ENCODE measurements at regions not wholly inside any gene's neighbourhood (a gene's known extent, or its start where the extent isn't known, plus 50 kb on each side); places are given as distances from the start of the nearest gene placed in this dataset.

DNA sequence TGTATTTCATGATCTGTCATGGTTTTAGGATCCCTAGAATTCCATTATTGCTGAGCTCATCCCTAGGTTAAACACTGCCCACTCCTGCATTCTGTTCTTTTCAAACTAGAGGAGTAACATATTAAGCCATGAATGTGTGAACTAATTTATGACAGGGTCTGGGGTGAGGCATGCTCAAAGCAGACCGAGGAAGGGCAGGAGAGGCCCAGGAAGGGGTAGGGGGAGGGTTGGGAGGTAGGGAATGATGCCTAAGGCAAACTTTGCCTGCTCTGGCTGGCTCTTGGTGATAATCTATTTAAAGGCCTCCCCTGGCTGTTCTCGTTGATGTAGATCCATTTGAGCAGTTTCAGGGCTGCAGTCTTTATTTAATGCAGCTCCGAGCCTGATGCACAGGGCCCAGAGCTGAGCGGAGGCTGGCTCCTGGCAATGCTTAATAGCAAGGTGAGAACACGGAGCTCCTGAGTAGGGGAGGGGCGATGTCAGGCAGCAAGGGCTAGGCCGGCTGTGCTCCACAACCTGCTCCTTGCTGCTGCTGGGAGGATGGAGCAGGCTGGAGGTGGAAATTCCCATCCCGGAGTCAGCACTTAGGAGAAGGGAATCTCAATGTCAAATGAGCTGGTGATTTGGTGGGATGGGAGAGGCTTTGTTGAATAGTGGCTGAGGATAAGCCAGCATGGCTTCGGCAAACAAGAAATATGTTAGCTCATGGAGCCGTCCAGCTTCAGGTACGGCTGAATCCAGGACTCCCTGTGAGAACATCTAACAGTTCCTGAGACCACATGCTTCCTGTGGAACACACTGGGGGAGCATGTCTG is 73.2 kb upstream of the UNC5A start:
- Histone ChIP-seq H3K36me3 (ENCODE audit: control insufficient read depth in 3 of 3, insufficient read depth in 2 of 3, low read depth in 1 of 3, low read length in 3 of 3) (no peaks in the 10 kb centered on the region), H3K4me3 (ENCODE audit: low read depth in 1 of 3, low read length in 3 of 3) (no peak overlapping the region), H3K27ac (ENCODE audit: low read depth in 1 of 3, low read length in 2 of 3) (no peak overlapping the region), H3K9me3 (ENCODE audit: control insufficient read depth in 2 of 2, insufficient read depth in 1 of 2, low read depth in 1 of 2, low read length in 1 of 2) (no peaks in the 10 kb centered on the region), H3K27me3 (ENCODE audit: control insufficient read depth in 3 of 3, insufficient read depth in 3 of 3, low read length in 3 of 3) (peaks cover 0 to 39% (median 33%) of the 10 kb centered on the region in 3 donors), H3K4me1 (ENCODE audit: control insufficient read depth in 3 of 3, insufficient read depth in 2 of 3, low read depth in 1 of 3, low read length in 2 of 3) (no peaks in the 10 kb centered on the region)
- no peak for FAIRE-seq
- WGBS, 3 donors: 47 to 56% (median 49%) methylated on average over 11 of the region's 11 CpGs
- peak in 1 of 2 donors; percentile 35 for DNase-seq

DNA sequence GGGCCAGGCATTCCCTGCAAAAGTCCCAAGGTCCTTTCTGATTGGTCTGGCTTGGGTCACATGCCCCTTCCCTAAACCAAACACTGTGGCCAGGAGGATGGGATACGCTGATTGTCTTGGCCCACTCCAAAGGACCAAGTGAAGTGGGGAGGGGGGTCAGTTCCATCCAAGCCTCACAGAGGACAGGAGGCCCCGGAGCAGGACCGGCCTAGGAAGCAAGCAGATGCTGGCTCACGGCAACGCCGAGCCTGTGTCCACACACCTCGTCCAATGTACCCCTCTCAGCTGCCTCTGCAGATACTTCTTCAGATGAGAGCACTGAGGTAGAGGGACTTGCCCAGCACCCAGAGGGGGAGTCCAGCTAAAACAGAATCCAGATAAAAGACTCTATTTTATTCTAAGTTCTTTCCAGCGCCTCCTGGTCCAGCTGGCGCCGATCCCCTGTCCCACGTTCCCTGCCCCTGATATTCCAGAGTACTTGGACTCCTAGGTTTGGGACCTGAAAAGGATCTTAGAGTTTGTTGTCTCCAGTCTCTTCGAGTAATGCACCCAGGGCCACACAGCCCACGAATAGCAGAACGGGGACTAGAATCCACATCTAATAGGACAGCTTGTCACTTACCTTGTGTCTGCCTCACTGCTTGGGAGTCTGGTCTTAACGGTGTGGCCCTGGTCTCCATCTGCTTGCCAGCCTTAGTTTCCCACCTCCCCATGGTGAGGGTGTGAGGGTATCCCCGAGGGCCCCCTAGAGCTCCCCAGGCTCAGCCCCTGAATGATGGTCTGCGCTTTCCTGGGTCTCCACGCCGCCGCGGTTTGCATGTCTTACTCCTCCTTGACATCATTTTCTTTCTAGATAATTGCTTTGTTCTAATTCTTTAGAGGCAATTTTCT is 72.4 kb upstream of the UNC5A start:
- Histone ChIP-seq H3K36me3 (ENCODE audit: control insufficient read depth in 3 of 3, insufficient read depth in 2 of 3, low read depth in 1 of 3, low read length in 3 of 3) (no peaks in the 10 kb centered on the region), H3K27me3 (ENCODE audit: control insufficient read depth in 3 of 3, insufficient read depth in 3 of 3, low read length in 3 of 3) (peaks cover 0 to 44% (median 35%) of the 10 kb centered on the region in 3 donors), H3K9me3 (ENCODE audit: control insufficient read depth in 2 of 2, insufficient read depth in 1 of 2, low read depth in 1 of 2, low read length in 1 of 2) (no peaks in the 10 kb centered on the region), H3K27ac (ENCODE audit: low read depth in 1 of 3, low read length in 2 of 3) (no peak overlapping the region), H3K4me3 (ENCODE audit: low read depth in 1 of 3, low read length in 3 of 3) (no peak overlapping the region), H3K4me1 (ENCODE audit: control insufficient read depth in 3 of 3, insufficient read depth in 2 of 3, low read depth in 1 of 3, low read length in 2 of 3) (no peaks in the 10 kb centered on the region)
- WGBS, 3 donors: 78 to 84% (median 83%) methylated on average over 21 of the region's 21 CpGs
- DNase-seq (no peak), FAIRE-seq (no peak)

DNA sequence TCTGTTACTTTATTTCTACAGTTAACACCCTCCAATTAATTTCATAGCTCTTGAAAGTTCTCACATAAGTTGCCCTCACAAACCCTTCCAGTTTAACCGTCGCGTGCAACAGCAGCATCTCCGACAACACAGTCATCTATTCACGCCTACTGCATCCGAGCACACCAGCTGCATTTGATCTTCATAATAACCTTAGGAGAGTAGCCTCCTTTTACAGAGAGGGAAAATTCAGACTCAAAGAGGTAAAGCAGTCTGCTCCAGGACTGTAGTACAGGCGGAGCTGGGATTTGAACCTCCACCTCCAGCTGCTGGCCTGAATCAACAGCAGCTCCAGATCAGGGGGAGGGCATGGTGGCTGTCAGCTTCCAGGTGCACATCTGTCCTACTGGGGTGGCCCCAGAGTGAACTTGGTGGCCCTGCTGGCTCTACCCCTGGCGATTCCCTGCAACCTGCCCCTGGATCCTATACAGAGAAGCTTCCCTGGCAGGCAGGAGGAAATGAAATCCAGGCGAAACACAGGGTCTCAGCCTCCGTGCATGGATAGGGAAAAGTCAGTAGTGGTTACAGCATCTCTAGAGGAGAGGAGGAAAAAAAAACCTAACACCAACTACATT is 71.6 kb upstream of the UNC5A start:
- H3K9me3 ChIP-seq (ENCODE audit: control insufficient read depth in 2 of 2, insufficient read depth in 1 of 2, low read depth in 1 of 2, low read length in 1 of 2): no peaks in the 10 kb centered on the region
- H3K27ac ChIP-seq (ENCODE audit: low read depth in 1 of 3, low read length in 2 of 3): no peak overlapping the region
- no peak for FAIRE-seq
- WGBS, 3 donors: 71 to 77% (median 75%) methylated on average over 10 of the region's 10 CpGs
- no peaks in the 10 kb centered on the region for H3K36me3 ChIP-seq (ENCODE audit: control insufficient read depth in 3 of 3, insufficient read depth in 2 of 3, low read depth in 1 of 3, low read length in 3 of 3)
- no peak overlapping the region for H3K4me3 ChIP-seq (ENCODE audit: low read depth in 1 of 3, low read length in 3 of 3)
- peaks cover 0 to 44% (median 41%) of the 10 kb centered on the region in 3 donors for H3K27me3 ChIP-seq (ENCODE audit: control insufficient read depth in 3 of 3, insufficient read depth in 3 of 3, low read length in 3 of 3)
- no peak for DNase-seq
- peaks cover 0 to 3% (median 0%) of the 10 kb centered on the region in 3 donors for H3K4me1 ChIP-seq (ENCODE audit: control insufficient read depth in 3 of 3, insufficient read depth in 2 of 3, low read depth in 1 of 3, low read length in 2 of 3)

DNA sequence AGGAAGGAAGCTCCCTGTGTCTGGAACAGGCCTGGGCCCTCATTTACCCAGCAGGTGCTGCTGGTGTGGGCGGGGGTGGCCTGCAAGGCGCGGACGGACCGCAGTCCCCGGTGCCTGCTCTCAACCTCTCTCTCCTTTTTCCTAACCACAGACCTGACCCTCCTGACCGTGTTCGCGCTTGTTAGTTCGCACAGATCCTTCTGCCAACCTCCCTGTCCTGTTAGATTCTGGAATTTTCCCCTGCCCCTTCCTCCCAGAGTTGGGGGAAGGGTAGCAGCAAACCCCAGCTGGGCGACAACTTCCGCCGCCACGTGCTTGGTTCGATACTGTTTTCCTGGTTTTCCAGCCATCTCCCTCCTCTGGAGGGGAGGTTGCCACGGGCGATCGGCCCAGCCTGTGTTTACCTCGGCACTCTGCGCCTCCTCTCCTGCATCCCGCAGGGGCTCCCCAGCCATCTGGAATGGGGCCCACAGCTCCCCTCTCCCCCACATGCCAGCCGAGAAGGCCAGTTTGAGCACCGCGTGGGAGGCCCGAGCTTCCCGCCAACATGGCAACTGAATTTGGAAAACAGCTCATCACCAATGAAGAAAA is 70.8 kb upstream of the UNC5A start:
- Histone ChIP-seq H3K9me3 (ENCODE audit: control insufficient read depth in 2 of 2, insufficient read depth in 1 of 2, low read depth in 1 of 2, low read length in 1 of 2) (no peaks in the 10 kb centered on the region), H3K27ac (ENCODE audit: low read depth in 1 of 3, low read length in 2 of 3) (no peak overlapping the region), H3K4me1 (ENCODE audit: control insufficient read depth in 3 of 3, insufficient read depth in 2 of 3, low read depth in 1 of 3, low read length in 2 of 3) (peaks cover 0 to 3% (median 0%) of the 10 kb centered on the region in 3 donors), H3K27me3 (ENCODE audit: control insufficient read depth in 3 of 3, insufficient read depth in 3 of 3, low read length in 3 of 3) (peaks cover 0 to 51% (median 45%) of the 10 kb centered on the region in 3 donors), H3K36me3 (ENCODE audit: control insufficient read depth in 3 of 3, insufficient read depth in 2 of 3, low read depth in 1 of 3, low read length in 3 of 3) (no peaks in the 10 kb centered on the region), H3K4me3 (ENCODE audit: low read depth in 1 of 3, low read length in 3 of 3) (no peak overlapping the region)
- no peak for FAIRE-seq
- no peak for DNase-seq
- WGBS, 3 donors: 36 to 54% (median 47%) methylated on average over 26 of the region's 26 CpGs

DNA sequence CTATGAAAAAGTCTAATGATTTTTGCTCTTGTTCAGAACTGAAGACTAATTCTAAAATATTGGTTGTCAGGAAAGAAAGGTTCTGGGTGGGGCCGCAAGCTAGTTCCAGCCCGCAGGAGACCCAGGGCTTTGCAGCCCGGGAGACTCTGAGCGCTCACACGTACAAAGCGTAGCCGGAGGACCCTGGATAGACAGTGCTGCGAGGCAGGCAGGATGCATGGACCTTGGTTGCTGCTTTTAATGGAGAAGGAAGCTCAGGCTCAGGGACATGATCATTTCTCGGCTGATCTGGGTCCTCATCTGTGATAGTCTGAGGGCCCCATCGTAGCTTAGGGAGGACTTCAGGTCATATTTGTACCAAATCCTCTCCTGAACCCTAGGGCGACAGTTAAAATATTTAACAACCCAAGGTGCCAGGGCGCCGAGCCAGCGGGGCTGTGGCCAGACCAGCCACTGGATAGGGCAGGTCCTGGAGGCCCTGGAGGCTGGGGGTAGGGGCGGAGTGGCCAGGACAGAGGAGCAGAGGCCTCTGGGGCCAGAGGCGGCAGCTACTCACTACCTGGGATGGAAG is 70.1 kb upstream of the UNC5A start:
- DNase-seq (no peak), FAIRE-seq (no peak)
- Histone ChIP-seq H3K4me3 (ENCODE audit: low read depth in 1 of 3, low read length in 3 of 3) (no peak overlapping the region), H3K9me3 (ENCODE audit: control insufficient read depth in 2 of 2, insufficient read depth in 1 of 2, low read depth in 1 of 2, low read length in 1 of 2) (no peaks in the 10 kb centered on the region), H3K4me1 (ENCODE audit: control insufficient read depth in 3 of 3, insufficient read depth in 2 of 3, low read depth in 1 of 3, low read length in 2 of 3) (peaks cover 0 to 3% (median 0%) of the 10 kb centered on the region in 3 donors), H3K27ac (ENCODE audit: low read depth in 1 of 3, low read length in 2 of 3) (no peak overlapping the region), H3K36me3 (ENCODE audit: control insufficient read depth in 3 of 3, insufficient read depth in 2 of 3, low read depth in 1 of 3, low read length in 3 of 3) (no peaks in the 10 kb centered on the region), H3K27me3 (ENCODE audit: control insufficient read depth in 3 of 3, insufficient read depth in 3 of 3, low read length in 3 of 3) (peaks cover 0 to 55% (median 48%) of the 10 kb centered on the region in 3 donors)
- 71 to 79% (median 77%) methylated on average over 16 of the region's 16 CpGs for WGBS, 3 donors

DNA sequence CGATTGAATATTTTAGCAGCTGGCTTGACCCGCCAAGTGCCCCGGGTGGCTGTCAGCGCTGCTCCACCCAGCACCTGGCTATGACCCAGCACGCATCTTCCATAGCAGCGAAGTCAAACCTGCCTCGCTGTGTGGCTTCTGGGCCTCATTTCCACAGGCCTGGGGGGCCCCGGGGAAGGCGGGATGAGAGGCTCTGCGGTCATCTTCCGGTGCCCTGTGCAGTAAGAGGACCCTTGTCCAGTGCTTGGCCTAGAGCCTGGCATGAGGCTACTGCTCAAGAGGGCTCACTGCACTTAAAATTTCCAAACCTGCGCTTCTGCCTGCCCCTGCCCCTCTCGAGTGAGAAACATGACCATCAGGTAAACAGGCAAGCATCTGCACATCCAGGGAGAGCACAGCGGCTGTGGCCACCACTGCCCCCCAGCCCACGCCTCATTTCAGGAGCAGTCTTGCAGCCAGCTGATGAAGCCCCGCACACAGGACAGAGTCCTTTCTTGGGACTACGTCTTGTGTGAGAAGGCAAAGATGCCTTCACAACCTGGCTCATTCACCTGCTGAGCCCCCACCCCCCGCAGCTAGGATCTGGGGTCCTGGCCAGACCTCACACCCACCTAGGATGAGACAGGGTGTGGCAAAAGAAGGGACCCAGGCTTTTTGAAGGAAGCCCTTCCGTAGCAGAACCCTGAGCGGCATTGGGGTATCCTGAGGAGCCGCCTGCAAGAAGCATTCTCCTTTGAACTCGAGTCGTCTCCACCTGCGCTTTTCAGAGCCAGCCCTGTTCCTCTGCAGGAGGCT is 69.5 kb upstream of the UNC5A start:
- FAIRE-seq: no peak
- WGBS, 3 donors: 67 to 79% (median 76%) methylated on average over 23 to 24 of the region's 24 CpGs
- no peak for DNase-seq

DNA sequence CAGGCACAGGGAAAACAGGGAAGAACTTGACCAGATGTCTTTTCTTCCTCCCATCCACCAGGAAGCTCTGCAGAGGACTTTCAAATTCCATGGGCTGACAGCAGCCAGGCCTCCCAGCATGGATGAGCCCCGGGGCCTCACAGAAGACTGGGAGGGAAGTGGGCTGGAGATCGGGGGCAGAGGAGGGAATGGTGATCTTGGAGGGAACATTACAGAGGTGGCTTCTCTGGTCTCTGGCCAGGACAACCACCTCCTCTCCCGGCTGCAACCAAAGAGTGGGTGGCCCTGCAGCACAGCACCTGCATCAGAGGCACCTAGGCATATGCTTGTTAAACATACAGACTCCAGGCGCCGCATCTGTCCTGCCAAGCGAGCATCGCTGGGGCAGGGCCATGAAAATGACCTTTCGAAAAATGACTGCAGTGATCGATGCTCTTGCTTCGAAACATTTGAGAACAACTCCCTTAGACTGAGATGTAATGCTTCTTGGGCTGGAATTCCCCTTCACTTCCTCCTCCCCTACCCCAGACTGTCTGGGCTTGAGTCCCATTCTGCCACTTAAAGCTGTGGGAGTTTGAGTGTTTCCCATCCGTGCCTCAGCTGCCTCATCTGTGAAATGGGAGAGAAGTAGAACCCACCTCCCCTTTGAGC is 68.7 kb upstream of the UNC5A start:
- H3K27ac ChIP-seq (ENCODE audit: low read depth in 1 of 3, low read length in 2 of 3): no peak overlapping the region
- H3K36me3 ChIP-seq (ENCODE audit: control insufficient read depth in 3 of 3, insufficient read depth in 2 of 3, low read depth in 1 of 3, low read length in 3 of 3): no peaks in the 10 kb centered on the region
- H3K4me1 ChIP-seq (ENCODE audit: control insufficient read depth in 3 of 3, insufficient read depth in 2 of 3, low read depth in 1 of 3, low read length in 2 of 3): peaks cover 0 to 3% (median 0%) of the 10 kb centered on the region in 3 donors
- FAIRE-seq (no peak), DNase-seq (no peak)
- H3K27me3 ChIP-seq (ENCODE audit: control insufficient read depth in 3 of 3, insufficient read depth in 3 of 3, low read length in 3 of 3): peaks cover 0 to 67% (median 49%) of the 10 kb centered on the region in 3 donors
- WGBS, 3 donors: 58 to 73% (median 61%) methylated on average over 11 of the region's 11 CpGs
- H3K4me3 ChIP-seq (ENCODE audit: low read depth in 1 of 3, low read length in 3 of 3): no peak overlapping the region
- no peaks in the 10 kb centered on the region for H3K9me3 ChIP-seq (ENCODE audit: control insufficient read depth in 2 of 2, insufficient read depth in 1 of 2, low read depth in 1 of 2, low read length in 1 of 2)

More for the DNA sequence above, 69.5 kb upstream of the UNC5A start:
- Histone ChIP-seq H3K4me3 (ENCODE audit: low read depth in 1 of 3, low read length in 3 of 3) (no peak overlapping the region), H3K4me1 (ENCODE audit: control insufficient read depth in 3 of 3, insufficient read depth in 2 of 3, low read depth in 1 of 3, low read length in 2 of 3) (peaks cover 0 to 3% (median 0%) of the 10 kb centered on the region in 3 donors), H3K27me3 (ENCODE audit: control insufficient read depth in 3 of 3, insufficient read depth in 3 of 3, low read length in 3 of 3) (peaks cover 0 to 60% (median 51%) of the 10 kb centered on the region in 3 donors), H3K36me3 (ENCODE audit: control insufficient read depth in 3 of 3, insufficient read depth in 2 of 3, low read depth in 1 of 3, low read length in 3 of 3) (no peaks in the 10 kb centered on the region), H3K9me3 (ENCODE audit: control insufficient read depth in 2 of 2, insufficient read depth in 1 of 2, low read depth in 1 of 2, low read length in 1 of 2) (no peaks in the 10 kb centered on the region), H3K27ac (ENCODE audit: low read depth in 1 of 3, low read length in 2 of 3) (no peak overlapping the region)
